ENCODE measurements at regions not wholly inside any gene's neighbourhood (a gene's known extent, or its start where the extent isn't known, plus 50 kb on each side); places are given as distances from the start of the nearest gene placed in this dataset.

DNA sequence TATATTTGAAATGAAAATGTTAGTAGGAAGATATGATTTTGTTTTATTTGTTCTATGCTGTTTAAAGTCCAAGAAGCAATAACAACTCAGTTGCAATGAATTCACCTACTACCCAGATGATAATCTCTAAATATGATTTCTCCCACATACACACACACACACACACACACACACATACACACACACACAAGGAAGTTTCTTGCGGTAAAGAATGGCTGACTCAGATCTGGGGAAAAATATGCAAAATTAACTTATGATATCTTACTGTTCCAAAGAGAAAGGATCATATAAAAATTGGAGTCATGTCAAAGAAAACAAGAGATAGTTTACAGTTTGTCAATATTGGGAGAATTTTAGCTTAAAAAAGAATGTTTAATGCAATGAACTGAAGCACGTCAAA lies 456.7 kb downstream of the SLC16A7 start:
- DNase-seq, result no peak

DNA sequence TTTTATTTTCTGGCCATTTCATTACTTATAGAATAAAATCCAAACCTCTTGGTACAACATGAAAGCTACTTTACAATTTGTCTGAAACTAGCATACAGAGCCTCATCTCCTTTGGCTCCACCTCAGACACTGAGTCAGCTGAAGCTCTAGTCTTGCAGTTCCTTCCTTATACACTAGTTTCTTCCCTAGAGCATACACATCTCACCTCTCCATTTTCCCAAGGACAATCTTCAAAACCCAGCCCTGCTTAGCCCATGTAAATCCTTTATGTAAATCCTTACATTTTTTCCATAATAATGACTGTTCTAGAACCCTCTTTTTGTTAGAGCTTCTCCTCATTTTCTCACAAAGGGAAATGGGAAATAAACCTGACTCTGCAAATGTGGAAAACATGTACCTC lies 463.4 kb downstream of the SLC16A7 start:
- DNase-seq, result no peak

DNA sequence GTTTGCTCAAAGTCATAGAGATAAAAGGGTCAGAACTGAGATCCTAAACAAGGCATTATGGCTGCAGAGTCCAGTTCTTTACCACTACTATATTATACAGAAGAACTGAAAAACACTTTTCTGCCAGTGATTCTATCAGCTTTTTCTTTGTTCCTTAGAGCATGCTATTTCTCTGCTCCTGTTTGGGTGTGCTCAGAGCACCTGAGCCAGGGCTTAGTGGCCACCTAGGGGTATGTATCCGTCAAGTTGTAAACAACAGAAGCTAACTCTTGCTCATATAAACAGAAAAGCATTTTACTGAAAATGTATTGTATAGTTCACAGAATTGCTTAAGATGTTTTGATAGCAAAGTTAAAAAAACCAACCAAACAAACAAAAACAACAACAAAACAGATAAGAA lies 470.8 kb downstream of the SLC16A7 start:
- no peak for DNase-seq

DNA sequence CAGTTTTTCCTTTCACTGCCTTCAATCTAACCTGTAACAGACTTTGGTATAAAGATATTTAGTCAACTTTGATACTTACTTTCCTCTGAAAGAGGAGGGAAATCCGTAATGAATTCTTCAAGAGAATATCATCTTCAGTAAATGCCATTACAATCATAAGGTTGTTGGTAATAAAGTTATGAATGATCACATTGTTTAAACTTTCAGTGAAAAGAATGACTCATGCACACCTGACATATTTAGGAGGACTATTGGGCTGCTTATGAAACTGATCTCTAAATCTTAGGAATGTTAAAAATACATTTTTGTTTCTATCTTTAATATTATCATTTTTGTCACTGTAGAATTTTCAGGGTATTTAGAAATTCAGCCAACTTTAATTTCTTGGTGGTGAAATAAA lies 474.7 kb downstream of the SLC16A7 start:
- DNase-seq, result no peak

DNA sequence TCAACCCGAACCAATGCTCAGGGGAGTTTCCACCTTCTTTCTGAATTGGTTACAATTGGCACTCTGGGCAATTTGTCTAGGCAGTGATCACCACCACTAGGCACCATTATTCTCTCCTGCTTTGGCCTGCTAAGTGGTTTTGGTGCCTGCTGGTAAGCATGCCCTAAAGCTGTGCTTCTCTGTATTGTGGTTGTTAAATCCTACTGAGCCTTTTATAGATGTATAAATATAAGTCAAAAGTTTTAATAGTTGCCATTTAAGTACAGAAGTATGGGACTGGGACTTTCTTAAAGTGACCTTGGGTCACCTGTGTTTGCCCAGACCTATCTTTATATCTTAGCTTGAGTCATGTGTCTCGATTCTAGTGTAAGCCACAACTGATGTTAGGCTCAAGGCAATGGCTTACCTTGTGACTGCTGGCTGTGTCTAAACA lies 475.9 kb downstream of the SLC16A7 start:
- no peak for DNase-seq

DNA sequence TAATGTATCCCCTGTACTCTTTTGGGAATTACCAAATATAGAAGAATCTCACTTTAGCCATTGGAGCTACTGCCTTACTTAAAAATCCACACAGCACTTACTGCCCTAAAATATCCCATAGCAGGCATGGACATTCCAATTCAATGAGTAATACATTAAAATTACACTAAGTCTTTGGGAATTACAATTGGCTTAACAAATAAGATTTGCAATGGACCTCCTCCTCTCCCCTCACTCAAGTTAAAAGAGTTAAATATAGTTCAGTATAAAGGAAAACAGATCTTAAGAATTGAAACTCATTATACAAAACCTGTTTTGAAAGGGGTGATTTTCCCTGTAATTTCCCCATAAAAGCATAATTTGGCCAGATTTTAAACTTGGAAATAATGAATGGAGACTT lies 477.1 kb downstream of the SLC16A7 start:
- no peak for DNase-seq

DNA sequence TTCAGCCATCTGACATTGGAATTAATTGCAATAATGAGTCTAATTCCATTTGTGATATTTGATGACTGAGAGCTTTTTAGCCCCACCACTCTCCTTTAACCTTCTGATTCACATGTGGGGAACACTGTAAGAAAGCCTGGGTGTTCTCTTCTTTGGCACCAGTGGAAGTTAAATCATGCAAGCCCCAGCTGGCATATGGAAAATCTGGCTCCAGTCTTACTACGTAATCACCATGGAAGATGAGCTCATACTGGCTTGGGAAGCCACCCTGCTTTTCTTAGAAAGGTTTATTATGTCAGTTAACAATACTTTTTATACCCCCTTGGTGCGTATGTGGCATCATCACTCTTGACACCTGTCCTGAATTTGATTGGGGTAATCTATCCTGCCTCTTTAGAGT lies 479.3 kb downstream of the SLC16A7 start:
- DNase-seq, result peak in 1 of 2 experiments; percentile 10

DNA sequence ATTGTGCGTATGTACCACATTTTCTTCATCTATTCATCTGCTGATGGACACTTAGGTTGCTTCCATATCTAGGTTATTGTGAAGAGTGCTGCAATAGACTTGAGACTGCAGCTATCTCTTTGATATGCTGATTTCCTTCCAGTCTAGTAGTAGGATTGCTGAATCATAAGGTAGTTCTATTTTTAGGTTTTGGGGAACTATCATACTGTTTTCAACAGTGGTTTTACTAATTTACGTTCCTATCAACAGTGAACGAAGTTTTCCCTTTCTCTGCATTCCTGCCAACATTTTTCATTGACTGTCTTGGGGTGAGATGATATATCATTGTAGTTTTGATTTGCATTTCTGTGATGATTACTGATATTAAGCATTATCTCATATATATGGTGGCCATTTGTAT lies 482.2 kb downstream of the SLC16A7 start:
- no peak for DNase-seq

DNA sequence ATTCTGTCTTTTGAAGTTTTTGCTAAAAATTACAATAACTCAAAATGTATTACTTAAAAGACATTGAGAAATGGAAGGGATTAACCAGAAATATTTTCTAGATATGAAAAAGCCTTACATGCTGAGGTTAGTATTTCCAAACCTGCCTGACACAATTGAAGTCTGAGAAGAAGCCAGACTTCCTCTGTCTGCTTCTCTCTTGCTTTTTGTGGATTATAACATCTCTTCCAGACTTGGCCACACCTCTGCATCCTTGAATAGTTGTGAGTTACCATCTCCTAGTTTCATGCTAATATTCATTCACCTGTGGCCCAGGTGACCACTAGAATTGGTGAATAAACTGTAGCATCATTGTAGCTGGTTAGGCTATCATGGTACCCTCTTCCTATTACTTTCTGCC lies 497.6 kb downstream of the SLC16A7 start:
- DNase-seq, result no peak

DNA sequence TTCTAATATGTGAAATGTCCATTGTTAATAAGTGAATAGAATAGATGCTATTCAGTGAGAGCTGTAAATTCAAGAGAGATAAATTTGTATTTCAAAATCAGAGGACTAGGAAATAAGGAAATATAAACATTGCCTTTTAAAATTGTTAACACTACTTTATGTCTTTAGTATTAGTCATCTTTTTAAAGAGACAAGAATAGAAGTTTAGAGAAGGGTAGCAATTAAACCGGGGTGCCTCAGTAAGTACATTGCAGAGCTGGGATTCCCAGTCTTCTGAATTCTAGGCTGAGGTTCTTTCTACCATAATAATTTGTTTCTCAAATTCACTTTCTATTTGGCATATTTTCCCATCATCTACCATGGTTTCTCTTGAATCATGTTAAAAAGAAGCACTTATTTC lies 498.6 kb downstream of the SLC16A7 start:
- no peak for DNase-seq

DNA sequence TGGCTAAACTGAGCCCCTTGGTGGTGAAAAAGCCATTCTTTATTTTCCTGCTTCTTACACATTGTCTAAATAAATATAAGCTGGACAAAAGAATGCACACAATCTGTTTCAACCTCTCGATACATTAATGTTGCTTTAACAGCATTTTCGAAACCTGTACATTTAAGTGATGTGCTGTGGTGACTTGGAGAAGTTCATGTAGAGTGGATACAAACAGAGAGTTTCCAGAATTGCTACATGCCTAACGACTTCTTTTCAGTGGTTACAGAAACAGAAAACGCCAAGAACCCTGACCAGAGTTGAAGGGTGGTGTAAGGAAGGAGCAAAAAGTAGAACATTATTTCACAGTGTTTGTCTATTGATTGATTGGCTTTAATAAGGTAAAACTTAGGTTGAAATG lies 500.9 kb downstream of the SLC16A7 start:
- DNase-seq, result no peak

DNA sequence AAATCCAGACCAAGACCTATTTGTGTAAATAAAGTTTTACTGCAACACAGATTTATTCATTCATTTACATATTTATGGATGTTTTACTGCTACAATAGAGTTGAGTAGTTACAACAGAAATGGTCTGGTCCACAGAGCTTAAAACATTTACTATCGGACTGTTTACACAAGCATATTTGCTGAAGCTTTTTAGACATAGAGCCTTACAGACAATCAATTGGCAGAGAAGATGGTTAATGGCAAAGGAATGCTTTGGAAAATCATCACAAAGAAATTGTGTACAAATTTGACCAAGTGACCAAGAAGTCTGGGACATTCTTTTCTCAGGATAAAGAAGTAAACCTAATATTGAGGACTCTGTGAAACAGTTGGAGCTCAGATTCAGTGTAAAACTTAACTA lies 504.3 kb downstream of the SLC16A7 start:
- DNase-seq, result no peak

DNA sequence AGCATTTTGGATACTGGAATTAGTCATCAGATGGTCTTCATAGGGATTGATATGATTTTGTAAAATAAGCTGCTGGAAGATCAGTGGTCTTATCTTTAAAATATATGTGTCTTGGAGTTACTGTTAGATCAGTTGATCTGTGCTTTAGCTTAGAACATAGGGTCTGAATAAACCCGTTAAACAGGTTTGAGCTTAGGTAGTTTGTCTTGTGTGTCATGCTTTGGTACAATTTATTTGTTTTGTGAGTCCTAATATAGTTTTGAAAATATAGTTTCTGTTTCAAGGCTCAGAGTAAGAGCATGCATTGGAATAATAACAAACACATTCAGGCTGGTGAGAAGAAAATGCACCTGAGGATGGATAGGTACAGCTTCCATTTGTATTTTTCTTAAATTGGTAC lies 505.0 kb downstream of the SLC16A7 start:
- no peak for DNase-seq

DNA sequence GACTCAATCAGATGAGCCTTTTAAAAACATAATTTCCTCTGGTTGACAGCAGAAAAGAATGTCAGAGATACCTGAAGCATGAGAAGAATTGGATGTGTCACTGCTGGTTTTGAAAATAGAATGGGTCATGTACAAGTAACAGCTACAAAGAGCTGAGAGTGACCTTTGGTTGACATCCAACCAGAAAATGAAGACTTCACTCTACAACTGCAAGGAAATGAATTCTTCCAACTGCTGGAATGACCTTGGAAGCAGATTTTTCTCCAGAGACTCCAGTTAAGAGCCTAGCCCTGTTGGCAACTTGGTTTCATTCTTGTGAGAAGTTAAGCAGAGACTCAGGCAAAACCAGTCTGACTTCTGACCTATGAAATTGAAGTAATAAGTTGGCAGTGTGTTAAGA lies 505.9 kb downstream of the SLC16A7 start:
- DNase-seq, result no peak

DNA sequence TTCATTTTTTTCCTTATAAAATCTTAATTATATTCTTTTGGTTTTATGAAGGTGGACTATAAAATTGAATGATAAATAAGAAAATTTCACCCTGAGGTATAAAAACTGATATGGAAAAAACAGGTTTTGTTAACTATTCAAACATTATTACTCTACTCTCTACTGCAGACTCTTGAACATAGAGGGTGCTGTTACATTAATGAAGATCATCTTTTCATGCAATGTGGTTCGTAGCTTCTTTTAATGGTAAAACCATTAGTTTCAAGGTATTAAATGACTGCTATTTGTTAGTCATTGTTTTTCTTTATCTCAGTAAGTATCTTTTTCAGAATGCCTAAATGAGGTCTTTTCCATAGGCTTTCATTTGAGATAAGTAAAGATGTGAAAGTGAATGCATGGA lies 510.4 kb downstream of the SLC16A7 start:
- peak in 1 of 2 experiments; percentile 10 for DNase-seq

DNA sequence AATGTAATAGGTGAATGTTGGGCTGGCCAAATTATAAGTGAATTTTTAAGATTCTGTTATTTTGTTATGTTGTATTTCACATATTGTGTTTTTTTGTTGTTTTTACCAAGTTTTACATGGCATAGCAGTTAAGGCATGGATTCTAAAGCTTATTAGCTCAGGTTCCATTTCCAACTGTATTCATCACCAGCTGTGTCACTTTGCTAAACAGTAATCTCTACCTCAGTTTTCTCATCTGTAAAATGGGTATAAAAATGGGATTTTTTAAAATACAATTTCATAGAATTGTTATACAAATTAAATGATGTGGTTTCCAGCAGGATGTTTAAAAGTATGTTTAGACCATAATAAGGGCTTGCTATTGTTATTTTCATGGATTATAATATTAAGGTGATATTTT lies 512.2 kb downstream of the SLC16A7 start:
- no peak for DNase-seq

DNA sequence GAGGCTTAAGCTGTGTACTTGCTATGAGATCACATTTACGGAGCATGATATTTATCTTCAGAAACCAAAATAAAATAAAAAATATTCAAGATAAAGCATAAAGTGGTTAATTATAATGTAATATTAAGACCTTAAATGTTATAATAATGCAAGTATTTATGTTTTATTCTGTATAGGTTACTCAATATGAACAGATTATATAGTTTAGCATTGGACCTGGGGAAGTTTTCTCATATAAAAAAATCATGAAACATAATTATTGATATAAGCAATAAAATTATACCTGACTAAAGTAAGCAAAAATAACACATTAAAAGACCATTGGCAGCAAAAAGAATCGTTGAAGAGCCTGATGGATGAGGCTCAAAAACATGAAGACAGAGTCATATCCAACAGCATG lies 516.2 kb downstream of the SLC16A7 start:
- no peak for DNase-seq

DNA sequence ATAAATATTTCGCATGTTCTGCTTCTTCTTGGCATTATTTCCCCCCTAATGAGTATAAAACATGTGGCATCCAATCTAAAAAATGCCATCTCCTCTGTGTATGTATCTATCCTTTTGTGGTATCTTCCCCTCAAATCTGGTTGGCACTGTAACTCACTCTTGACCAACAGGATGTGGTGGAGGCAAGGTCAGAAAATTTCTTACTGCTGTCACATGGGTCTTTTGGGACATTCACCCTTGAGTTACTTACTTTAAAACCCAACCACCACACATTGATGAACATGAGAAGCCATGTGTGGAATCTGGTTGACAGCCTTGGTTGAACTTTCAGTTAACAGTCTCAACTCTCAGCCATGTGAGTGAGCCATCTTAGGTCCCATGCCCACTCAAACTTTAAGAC lies 516.9 kb downstream of the SLC16A7 start:
- DNase-seq, result no peak

DNA sequence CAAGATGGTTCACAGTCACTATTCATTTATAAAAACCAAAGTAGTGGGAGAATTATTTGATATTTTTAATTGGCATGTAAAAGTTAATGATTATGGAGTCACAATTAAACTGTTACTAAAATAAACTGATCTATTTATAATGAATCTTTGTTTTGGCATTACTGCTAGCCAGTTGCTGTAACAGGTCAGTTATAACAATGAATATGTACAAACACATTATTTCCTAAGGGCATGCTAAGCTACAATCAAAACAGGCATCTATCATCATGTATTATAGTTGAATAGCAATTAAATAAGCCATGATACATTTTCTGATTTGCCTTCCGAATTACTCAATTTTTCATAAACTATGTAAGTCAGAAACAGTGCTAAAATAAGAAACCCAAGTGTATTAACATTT lies 518.3 kb downstream of the SLC16A7 start:
- no peak for DNase-seq

DNA sequence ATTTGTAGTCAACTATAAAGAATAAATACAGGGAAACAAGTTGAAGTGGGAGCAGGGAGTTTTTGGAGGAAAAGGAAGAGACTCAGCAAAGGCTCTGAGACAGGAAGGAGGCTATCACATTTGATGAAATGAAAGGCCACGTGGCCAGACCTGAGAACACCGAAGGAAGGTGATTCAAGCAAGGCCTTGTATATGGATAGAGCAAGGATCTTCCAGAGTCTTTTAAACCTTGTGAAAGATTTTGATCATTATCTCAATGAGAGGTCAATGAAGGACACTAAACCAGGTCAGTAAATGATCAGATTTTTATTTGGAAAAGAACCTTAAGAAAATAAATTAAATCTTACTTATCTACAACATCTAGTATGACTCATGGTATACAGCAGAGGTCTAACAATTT lies 523.5 kb downstream of the SLC16A7 start:
- DNase-seq, result no peak

DNA sequence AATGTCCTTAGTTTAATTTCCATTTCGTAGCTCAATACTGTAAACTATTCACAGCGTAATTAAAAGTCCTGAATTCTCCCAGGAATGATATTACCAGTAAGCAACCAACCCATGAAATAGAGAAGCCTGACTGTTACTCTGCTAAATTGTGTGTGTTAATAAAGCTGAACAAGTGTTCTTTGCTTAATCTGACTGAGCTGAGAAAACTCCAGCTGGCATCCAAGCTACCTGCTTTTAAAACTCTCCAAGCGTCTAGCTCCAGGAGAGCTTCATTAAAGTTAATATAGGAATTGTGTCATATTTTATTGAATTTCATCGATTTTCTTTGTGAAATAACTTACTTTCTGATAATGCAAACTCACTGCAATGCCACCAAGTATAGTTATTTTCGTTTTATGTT lies 524.4 kb downstream of the SLC16A7 start:
- DNase-seq, result peak in 1 of 2 experiments; percentile 38

DNA sequence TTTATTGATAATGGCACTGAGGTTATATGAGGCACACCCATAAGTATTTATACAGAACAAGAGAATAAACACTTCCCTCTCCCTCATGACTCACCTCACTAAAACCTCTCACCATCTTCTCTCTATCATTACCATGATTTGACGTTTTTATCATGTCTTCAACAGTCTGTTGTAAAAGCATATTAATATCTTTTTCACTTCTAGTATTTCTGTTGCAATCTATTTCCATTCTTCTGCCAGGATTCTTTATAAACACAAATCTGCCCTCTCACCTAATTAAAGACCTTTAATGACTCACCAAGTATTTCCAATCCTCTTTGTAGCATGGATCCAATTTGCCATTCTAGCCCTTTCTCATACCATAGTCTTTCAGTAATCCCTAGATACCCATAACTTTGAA lies 527.7 kb downstream of the SLC16A7 start:
- no peak for DNase-seq

DNA sequence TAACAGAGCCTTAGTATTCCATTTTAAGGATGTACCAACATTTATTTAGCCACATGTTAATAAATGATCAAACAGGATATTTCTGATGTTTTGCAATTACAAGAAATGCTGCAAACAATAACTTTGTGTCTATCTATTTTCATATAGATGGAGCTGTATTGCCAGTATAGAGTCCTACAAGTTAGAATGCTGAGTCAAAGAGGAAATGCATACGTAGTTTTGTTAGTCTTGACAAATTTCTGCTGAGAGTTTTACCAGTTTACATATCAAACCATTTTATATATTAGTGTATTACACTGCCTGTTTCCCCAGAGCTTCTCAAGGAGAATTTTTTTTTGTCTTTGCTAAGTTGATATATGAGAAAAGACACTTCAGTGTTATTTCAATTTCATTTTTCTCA lies 541.7 kb downstream of the SLC16A7 start:
- no peak for DNase-seq

DNA sequence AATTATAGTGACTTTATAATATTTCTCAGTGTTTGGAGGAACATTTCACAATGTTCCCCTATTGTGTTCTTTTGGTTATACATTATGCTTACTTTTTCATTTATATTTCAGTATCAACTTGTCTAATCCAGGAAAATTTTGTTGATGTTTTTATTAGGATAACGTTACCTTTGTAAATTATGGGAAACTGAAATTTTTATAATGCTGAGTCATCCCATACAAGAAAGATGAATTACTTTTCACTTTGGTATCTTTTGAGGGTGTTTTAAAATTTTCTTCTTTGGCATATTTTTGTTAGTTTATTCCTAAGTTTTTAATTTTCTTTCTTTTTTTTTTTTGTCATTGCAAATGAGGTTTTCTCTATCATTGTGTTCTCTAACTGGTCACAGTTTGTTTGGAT lies 542.7 kb downstream of the SLC16A7 start:
- DNase-seq, result no peak

DNA sequence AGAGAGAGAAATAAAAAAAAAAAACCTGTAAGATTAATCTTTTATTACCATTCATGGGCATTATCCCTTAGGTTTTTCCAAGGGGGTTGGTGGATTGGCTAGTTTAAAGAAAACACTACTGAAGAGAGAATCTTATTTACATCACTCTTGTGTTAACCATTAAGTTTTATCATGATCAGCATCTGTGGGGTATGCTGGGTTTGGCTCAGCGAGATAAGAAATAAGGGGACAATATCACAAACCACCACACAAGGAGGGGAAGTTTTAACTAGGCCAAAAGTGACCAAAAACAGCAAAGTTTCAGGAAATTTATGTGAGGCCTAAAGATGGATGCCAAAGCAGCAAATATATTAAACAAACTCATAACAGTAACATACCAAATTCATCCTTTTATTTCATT lies 548.6 kb downstream of the SLC16A7 start:
- DNase-seq, result no peak

DNA sequence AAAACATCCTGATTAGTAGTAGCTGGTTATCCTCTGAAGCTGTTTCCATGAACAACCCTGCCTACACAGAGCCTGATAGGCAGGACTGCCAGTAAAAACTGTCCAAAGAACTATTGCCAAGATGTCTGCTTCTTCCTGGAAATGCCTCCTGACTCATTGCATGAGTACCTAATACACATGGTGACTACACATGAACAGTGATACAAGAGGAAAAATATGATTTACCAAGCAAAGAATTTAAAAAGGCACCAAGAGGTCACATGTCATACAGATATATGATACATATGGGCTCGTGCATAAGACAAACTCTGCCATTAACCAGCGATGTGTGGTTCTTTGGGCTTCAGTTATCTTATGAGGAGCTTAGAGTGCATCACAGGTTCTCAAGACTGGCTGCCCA lies 552.3 kb downstream of the SLC16A7 start:
- no peak for DNase-seq

Data from NCI-H524 (cell line).